ENCODE measurements at regions not wholly inside any gene's neighbourhood (a gene's known extent, or its start where the extent isn't known, plus 50 kb on each side); places are given as distances from the start of the nearest gene placed in this dataset.

- POLR2A ChIA-PET = no interaction called here
Measured at GRCh38 chr5:164708831-164709230, 1203.4 kb downstream of the MAT2B start.

GRCh38 chr5:164713682-164714081 is 1208.3 kb downstream of the MAT2B start:
- Histone ChIP-seq H3K4me2 (ENCODE audit: low read length) (no peak overlapping the region), H3K9me3 (ENCODE audit: low read length) (no peaks in the 10 kb centered on the region), H3K4me1 (ENCODE audit: insufficient read depth, low read length, poor library complexity, severe bottlenecking) (no peaks in the 10 kb centered on the region), H3K9me2 (ENCODE audit: insufficient read depth, low read length) (no peaks in the 10 kb centered on the region), H3K79me2 (ENCODE audit: insufficient read depth, low read depth, low read length) (no peaks in the 10 kb centered on the region), H2AFZ (ENCODE audit: low read length) (no peak overlapping the region), H3K4me3 (ENCODE audit: low read depth, low read length, poor library complexity, severe bottlenecking) (no peak overlapping the region), H3K27ac (ENCODE audit: low read depth, low read length, poor library complexity, severe bottlenecking) (no peak overlapping the region), H3K36me3 (ENCODE audit: insufficient read depth, low read length) (no peaks in the 10 kb centered on the region), H4K20me1 (ENCODE audit: insufficient read depth, low read length) (no peaks in the 10 kb centered on the region)
- intact Hi-C loops (cut with micrococcal nuclease; ENCODE audit: unreplicated experiment) = no loop called here
- ChIA-PET CTCF (ENCODE audit: unreplicated experiment) (no interaction called here), POLR2A (interaction anchor here (0.6 kb wide), 1 partner anchor 9 kb away, joined by 3 read pairs; no protein-coding TSS in a partner anchor)
- TF ChIP-seq CTCF (conservative IDR thresholded peaks at IDR 0.05; ENCODE audit: low read length) = no peak
- no peak for TF ChIP-seq EZH2phosphoT487 (IDR thresholded peaks at IDR 0.05; ENCODE audit: borderline replicate concordance, low read depth, low read length)
- BruUV-seq (replicated peaks) = no TSS peak
- DNase-seq (ENCODE audit: low spot score) = no peak

More at GRCh38 chr5:164708831-164709230, 1203.4 kb downstream of the MAT2B start:
- Histone ChIP-seq H4K20me1 (ENCODE audit: insufficient read depth, low read length) (no peaks in the 10 kb centered on the region), H3K27ac (ENCODE audit: low read depth, low read length, poor library complexity, severe bottlenecking) (no peak overlapping the region), H3K4me2 (ENCODE audit: low read length) (no peak overlapping the region), H3K4me3 (ENCODE audit: low read depth, low read length, poor library complexity, severe bottlenecking) (no peak overlapping the region), H3K9me2 (ENCODE audit: insufficient read depth, low read length) (no peaks in the 10 kb centered on the region), H3K4me1 (ENCODE audit: insufficient read depth, low read length, poor library complexity, severe bottlenecking) (no peaks in the 10 kb centered on the region), H2AFZ (ENCODE audit: low read length) (no peak overlapping the region), H3K36me3 (ENCODE audit: insufficient read depth, low read length) (no peaks in the 10 kb centered on the region), H3K79me2 (ENCODE audit: insufficient read depth, low read depth, low read length) (no peaks in the 10 kb centered on the region), H3K9me3 (ENCODE audit: low read length) (no peaks in the 10 kb centered on the region)
- CTCF ChIA-PET (ENCODE audit: unreplicated experiment) = no interaction called here
- TF ChIP-seq EZH2phosphoT487 (IDR thresholded peaks at IDR 0.05; ENCODE audit: borderline replicate concordance, low read depth, low read length) (no peak), CTCF (conservative IDR thresholded peaks at IDR 0.05; ENCODE audit: low read length) (no peak)
- BruUV-seq (replicated peaks) = no TSS peak
- intact Hi-C loops (cut with micrococcal nuclease; ENCODE audit: unreplicated experiment) = no loop called here
- no peak for DNase-seq (ENCODE audit: low spot score)

- H3K9me3 ChIP-seq (ENCODE audit: low read length) = no peaks in the 10 kb centered on the region
- H4K20me1 ChIP-seq (ENCODE audit: insufficient read depth, low read length) = no peaks in the 10 kb centered on the region
- ChIA-PET POLR2A (no interaction called here), CTCF (ENCODE audit: unreplicated experiment) (no interaction called here)
- no peak overlapping the region for H3K4me3 ChIP-seq (ENCODE audit: low read depth, low read length, poor library complexity, severe bottlenecking)
- no TSS peak for BruUV-seq (replicated peaks)
- no peak overlapping the region for H3K4me2 ChIP-seq (ENCODE audit: low read length)
- no peaks in the 10 kb centered on the region for H3K36me3 ChIP-seq (ENCODE audit: insufficient read depth, low read length)
- H3K27ac ChIP-seq (ENCODE audit: low read depth, low read length, poor library complexity, severe bottlenecking) = no peak overlapping the region
- no peaks in the 10 kb centered on the region for H3K9me2 ChIP-seq (ENCODE audit: insufficient read depth, low read length)
- H3K4me1 ChIP-seq (ENCODE audit: insufficient read depth, low read length, poor library complexity, severe bottlenecking) = no peaks in the 10 kb centered on the region
- TF ChIP-seq CTCF (conservative IDR thresholded peaks at IDR 0.05; ENCODE audit: low read length) (no peak), EZH2phosphoT487 (IDR thresholded peaks at IDR 0.05; ENCODE audit: borderline replicate concordance, low read depth, low read length) (no peak)
- H3K79me2 ChIP-seq (ENCODE audit: insufficient read depth, low read depth, low read length) = no peaks in the 10 kb centered on the region
- intact Hi-C loops (cut with micrococcal nuclease; ENCODE audit: unreplicated experiment) = no loop called here
- no peak overlapping the region for H2AFZ ChIP-seq (ENCODE audit: low read length)
- DNase-seq (ENCODE audit: low spot score) = no peak
Measured at GRCh38 chr5:164721116-164721515, 1215.7 kb downstream of the MAT2B start.
